IMR-90 (cell line): ENCODE measurements at regions not wholly inside any gene's neighbourhood (a gene's known extent, or its start where the extent isn't known, plus 50 kb on each side); places are given as distances from the start of the nearest gene placed in this dataset.

Source experiments
- ATAC-seq: fragments of 200-7000 bp; cut with Tn5 transposase; 2 replicates; pipeline ENCODE4 v1.9.1; 2020; ENCODE audit warnings: low read depth, mild to moderate bottlenecking, moderate library complexity
- BruUV-seq: library from RNA; stranded (reverse); fragments of 400-500 nt; replicated peaks from 2 replicates; lab custom pipeline; 2021; lab: Mats Ljungman, UMichigan
- CTCF ChIA-PET: fragments of 300-600 bp; formaldehyde crosslinking; extraction: SDS; loops from one replicate; lab custom pipeline; 2021; ENCODE audit warnings: antibody characterized with exemption; lab: Yijun Ruan, JAX
- POLR2A ChIA-PET: fragments of 300-600 bp; sonication (Branson Sonifier 250); formaldehyde crosslinking; loops from one replicate; lab custom pipeline; 2022; ENCODE audit warnings: antibody characterized with exemption; ENCODE audit not compliant: unreplicated experiment; lab: Charles Lee
- DNase-seq: peaks from one replicate; pipeline ENCODE4 v3.0.0; 2013
- H2AFZ ChIP-seq: replicated peaks from 2 replicates; pipeline ENCODE3; 2013; ENCODE audit warnings: low read length, mild to moderate bottlenecking; ENCODE audit not compliant: poor library complexity
- H2AK5ac ChIP-seq: 2 replicates; pipeline ENCODE4 v1.6.1; 2013; ENCODE audit warnings: low read depth, low read length, inconsistent platforms
- H2AK9ac ChIP-seq: replicated peaks from 2 replicates; pipeline ENCODE3; 2013; ENCODE audit warnings: mild to moderate bottlenecking, low read depth, low read length, moderate library complexity; ENCODE audit not compliant: poor library complexity
- H2BK120ac ChIP-seq: 2 replicates; pipeline ENCODE4 v1.6.1; 2013; ENCODE audit warnings: low read depth, low read length, inconsistent platforms
- H2BK15ac ChIP-seq: 3 replicates; pipeline ENCODE4 v1.6.1; 2013; ENCODE audit warnings: low read depth, low read length, inconsistent platforms
- H2BK20ac ChIP-seq: 2 replicates; pipeline ENCODE4 v1.6.1; 2013; ENCODE audit warnings: low read depth, mild to moderate bottlenecking, inconsistent platforms, low read length, moderate library complexity
- H2BK5ac ChIP-seq: 2 replicates; pipeline ENCODE4 v1.6.1; 2013; ENCODE audit warnings: mild to moderate bottlenecking, low read depth, low read length, inconsistent platforms; ENCODE audit not compliant: poor library complexity, severe bottlenecking
- H3K14ac ChIP-seq: replicated peaks from 2 replicates; pipeline ENCODE4 v1.6.1; 2013; ENCODE audit warnings: low read depth, low read length, inconsistent platforms
- H3K18ac ChIP-seq: 2 replicates; pipeline ENCODE4 v1.6.1; 2013; ENCODE audit warnings: low read depth, low read length, control low read depth
- H3K23ac ChIP-seq: 2 replicates; pipeline ENCODE4 v1.6.1; 2013; ENCODE audit warnings: low read depth, low read length, inconsistent platforms
- H3K27ac ChIP-seq: 2 replicates; pipeline ENCODE4 v1.5.1; 2013; ENCODE audit warnings: mild to moderate bottlenecking, control low read depth, low read length; ENCODE audit not compliant: insufficient read depth
- H3K27me3 ChIP-seq: 2 replicates; pipeline ENCODE4 v1.6.1; 2013; ENCODE audit warnings: low read length; ENCODE audit not compliant: control insufficient read depth, insufficient read depth
- H3K36me3 ChIP-seq: 2 replicates; pipeline ENCODE4 v1.6.1; 2013; ENCODE audit warnings: low read length, mixed read lengths; ENCODE audit not compliant: control insufficient read depth, insufficient read depth
- H3K4ac ChIP-seq: 2 replicates; pipeline ENCODE4 v1.6.1; 2013; ENCODE audit warnings: low read depth, low read length, inconsistent platforms
- H3K4me1 ChIP-seq: 2 replicates; pipeline ENCODE4 v1.6.1; 2013; ENCODE audit warnings: low read length, mixed read lengths; ENCODE audit not compliant: control insufficient read depth, insufficient read depth
- H3K4me2 ChIP-seq: 2 replicates; pipeline ENCODE4 v1.6.1; 2013; ENCODE audit warnings: low read depth, mild to moderate bottlenecking, control low read depth, low read length, moderate library complexity
- H3K4me3 ChIP-seq: 2 replicates; pipeline ENCODE4 v1.5.1; 2013; ENCODE audit warnings: low read depth, mild to moderate bottlenecking, control low read depth, low read length, moderate library complexity; ENCODE audit not compliant: insufficient read depth
- H3K56ac ChIP-seq: 2 replicates; pipeline ENCODE4 v1.6.1; 2013; ENCODE audit warnings: low read length, inconsistent platforms; ENCODE audit not compliant: insufficient read depth; ENCODE audit errors: extremely low read depth
- H3K79me1 ChIP-seq, 2 experiments: 2 replicates each; pipeline ENCODE4 v1.6.1; 2013; ENCODE audit warnings: low read length in 2 of 2, inconsistent platforms in 1 of 2, low read depth in 1 of 2
- H3K9ac ChIP-seq: 2 replicates; pipeline ENCODE4 v1.6.1; 2013; ENCODE audit warnings: low read depth, low read length, control low read depth
- H3K9me1 ChIP-seq: 2 replicates; pipeline ENCODE4 v1.6.1; 2013; ENCODE audit warnings: low read length, inconsistent platforms; ENCODE audit not compliant: insufficient read depth
- H3K9me3 ChIP-seq: 2 replicates; pipeline ENCODE4 v1.6.1; 2013; ENCODE audit warnings: low read length; ENCODE audit not compliant: control insufficient read depth, insufficient read depth
- H4K20me1 ChIP-seq: 2 replicates; pipeline ENCODE4 v1.6.1; 2013; ENCODE audit warnings: low read length, inconsistent platforms; ENCODE audit not compliant: insufficient read depth
- H4K5ac ChIP-seq: 2 replicates; pipeline ENCODE4 v1.6.1; 2013; ENCODE audit warnings: mild to moderate bottlenecking, low read depth, low read length, control low read depth
- H4K8ac ChIP-seq, 2 experiments: 2 replicates each; pipeline ENCODE4 v1.6.1; 2013; ENCODE audit warnings: low read depth in 2 of 2, low read length in 2 of 2, control low read depth in 1 of 2, inconsistent platforms in 1 of 2
- H4K91ac ChIP-seq: 2 replicates; pipeline ENCODE4 v1.6.1; 2013; ENCODE audit warnings: low read depth, low read length, inconsistent platforms; ENCODE audit not compliant: insufficient read depth
- CTCF ChIP-seq: conservative IDR thresholded peaks from 2 replicates; pipeline ENCODE4 v1.5.1; 2012; ENCODE audit warnings: mild to moderate bottlenecking, low read depth, low read length, improper control_type of control experiment
- MXI1 ChIP-seq: IDR thresholded peaks from 2 replicates; pipeline ENCODE4 v1.6.1; 2012; ENCODE audit warnings: low read depth, mild to moderate bottlenecking, low read length, moderate library complexity, borderline replicate concordance
- RAD21 ChIP-seq: IDR thresholded peaks from 2 replicates; pipeline ENCODE4 v1.6.1; 2012; ENCODE audit warnings: low read length, improper control_type of control experiment
- RFX5 ChIP-seq: IDR thresholded peaks from 2 replicates; pipeline ENCODE4 v1.8.0; 2012; ENCODE audit warnings: low read depth, mild to moderate bottlenecking, low read length, moderate library complexity
- SMC3 ChIP-seq: fragments of 150-350 bp; IDR thresholded peaks from 2 replicates; pipeline ENCODE4 v1.6.1; 2016; ENCODE audit warnings: low read depth, mild to moderate bottlenecking, antibody characterized with exemption, low read length, moderate library complexity
- WGBS, 2 experiments: methylation state at CpG; one replicate each; pipeline versions ENCODE4 v1.1.5 to v1.1.7; 2013; ENCODE audit warnings: missing lambda C conversion rate in 2 of 2; ENCODE audit not compliant: insufficient read length in 1 of 2; ENCODE audit errors: extremely low coverage in 2 of 2; 5-methylcytosine and 5-hydroxymethylcytosine counted together
- dilution Hi-C: fragments of 300-500 bp; cut with HindIII; formaldehyde crosslinking; loops from one replicate; pipeline ENCODE4 v1.14.3; 2018; ENCODE audit warnings: low sequenced_read_pairs; ENCODE audit not compliant: unreplicated experiment
- in situ Hi-C: fragments of 300-500 bp; cut with MboI; formaldehyde crosslinking; loops from 3 replicates; pipeline ENCODE4 v1.14.3; 2019; ENCODE audit warnings: low sequenced_read_pairs, inconsistent platforms, mixed read lengths
- intact Hi-C: fragments of 100-400 bp; cut with micrococcal nuclease; formaldehyde crosslinking; loops from 2 replicates; pipeline ENCODE4 v1.10.0; 2022

- H2AK9ac ChIP-seq = no peak overlapping the region
- peak; percentile 26; the same call in 1 of the 2 replicates for TF ChIP-seq RAD21
- TF ChIP-seq RFX5 = no peak
- peak; percentile 25; the same call in 1 of the 2 replicates for TF ChIP-seq SMC3
- TF ChIP-seq MXI1 = no peak
- peak; percentile 34 for TF ChIP-seq CTCF
- no CpG with 5 or more reads among the region's 2 CpGs for WGBS, 2 experiments
- no peaks in the 10 kb centered on the region for H3K9me3 ChIP-seq
- ChIA-PET CTCF (interaction anchor here (0.8 kb wide), 1 partner anchor 316 kb away, joined by 3 read pairs; no protein-coding TSS in a partner anchor), POLR2A (no interaction called here)
- H3K27ac ChIP-seq = no peak overlapping the region
- no peak overlapping the region for H4K91ac ChIP-seq
- no peak overlapping the region for H4K8ac ChIP-seq
- H2BK20ac ChIP-seq = no peak overlapping the region
- H4K5ac ChIP-seq = no peak overlapping the region
- no TSS peak for BruUV-seq
- no peak overlapping the region for H2BK5ac ChIP-seq
- H3K9me1 ChIP-seq = no peaks in the 10 kb centered on the region
- H3K4me3 ChIP-seq = no peak overlapping the region
- no peak overlapping the region for H2AFZ ChIP-seq
- H3K18ac ChIP-seq = no peak overlapping the region
- H2AK5ac ChIP-seq = no peak overlapping the region
- H3K4ac ChIP-seq = no peak overlapping the region
- no peaks in the 10 kb centered on the region for H3K36me3 ChIP-seq
- H3K23ac ChIP-seq = no peak overlapping the region
- no peaks in the 10 kb centered on the region for H3K4me1 ChIP-seq
- dilution Hi-C loops = no loop called here
- H2BK15ac ChIP-seq = no peak overlapping the region
- intact Hi-C loops = loop anchor here (2.0 to 5.0 kb wide), 2 partner anchors 157 to 1395 kb away; no protein-coding TSS in a partner anchor
- H3K4me2 ChIP-seq = no peak overlapping the region
- in situ Hi-C loops = no loop called here
- H3K27me3 ChIP-seq = no peaks in the 10 kb centered on the region
- no peak overlapping the region for H2BK120ac ChIP-seq
- no peaks in the 10 kb centered on the region for H4K20me1 ChIP-seq
- H3K9ac ChIP-seq = no peak overlapping the region
- no peak overlapping the region for H3K56ac ChIP-seq
- DNase-seq (peak; percentile 8), ATAC-seq (0 out of 2 replicates have a peak, but pooled peaks have one; percentile 49)
- no peaks in the 10 kb centered on the region for H3K79me1 ChIP-seq
- H3K14ac ChIP-seq = no peak overlapping the region
Observed at GRCh38 chr2:145919477-145919876, 1399.6 kb upstream of the ZEB2 start.
